ENCODE measurements at regions not wholly inside any gene's neighbourhood (a gene's known extent, or its start where the extent isn't known, plus 50 kb on each side); places are given as distances from the start of the nearest gene placed in this dataset.

GRCh38 chr1:229841230-229841629, 215.2 kb downstream of the URB2 start:
- 72% methylated on average over 5 of the region's 5 CpGs for WGBS

GRCh38 chr1:229842302-229843255, 216.5 kb downstream of the URB2 start:
- H3K9me3 ChIP-seq = no peaks in the 10 kb centered on the region
- 89% methylated on average over 10 of the region's 10 CpGs for WGBS
- H3K27me3 ChIP-seq = no peaks in the 10 kb centered on the region
- no peak overlapping the region for H3K27ac ChIP-seq (replicated peaks in 1 of 4)
- intact Hi-C loops (cut with DNase I) = no loop called here
- H3K4me1 ChIP-seq = peaks cover 8 to 28% (median 21%) of the 10 kb centered on the region in 4 donors
- no peaks in the 10 kb centered on the region for H3K36me3 ChIP-seq
- no peak for DNase-seq (ENCODE audit: extremely low spot score)
- no peak overlapping the region for H3K4me3 ChIP-seq
- TF ChIP-seq CTCF (IDR thresholded peaks at IDR 0.05) (no peak), POLR2AphosphoS5 (IDR thresholded peaks at IDR 0.05) (no peak), EP300 (IDR thresholded peaks at IDR 0.05) (no peak), POLR2A (IDR thresholded peaks at IDR 0.05; ENCODE audit: low read depth) (no peak)

More at GRCh38 chr1:229841230-229841629, 215.2 kb downstream of the URB2 start:
- Histone ChIP-seq H3K4me1 (peaks cover 8 to 28% (median 21%) of the 10 kb centered on the region in 4 donors), H3K36me3 (no peaks in the 10 kb centered on the region), H3K27me3 (no peaks in the 10 kb centered on the region), H3K9me3 (no peaks in the 10 kb centered on the region), H3K4me3 (no peak overlapping the region), H3K27ac (replicated peaks in 1 of 4) (no peak overlapping the region)
- TF ChIP-seq POLR2AphosphoS5 (IDR thresholded peaks at IDR 0.05) = no peak
- no peak for TF ChIP-seq POLR2A (IDR thresholded peaks at IDR 0.05; ENCODE audit: low read depth)
- no peak for TF ChIP-seq EP300 (IDR thresholded peaks at IDR 0.05)
- no peak for TF ChIP-seq CTCF (IDR thresholded peaks at IDR 0.05)
- DNase-seq (ENCODE audit: extremely low spot score) = no peak
- intact Hi-C loops (cut with DNase I) = no loop called here

- no peak overlapping the region for H3K4me3 ChIP-seq
- no peaks in the 10 kb centered on the region for H3K9me3 ChIP-seq
- TF ChIP-seq POLR2AphosphoS5 (IDR thresholded peaks at IDR 0.05) (peak; percentile 51 to 79), POLR2A (IDR thresholded peaks at IDR 0.05; ENCODE audit: low read depth) (no peak), EP300 (IDR thresholded peaks at IDR 0.05) (peak; percentile 42), CTCF (IDR thresholded peaks at IDR 0.05) (peak; percentile 32 to 52 (median 40))
- intact Hi-C loops (cut with DNase I) = no loop called here
- peaks cover 8 to 28% (median 21%) of the 10 kb centered on the region in 4 donors for H3K4me1 ChIP-seq
- H3K36me3 ChIP-seq = no peaks in the 10 kb centered on the region
- 53% methylated on average over 3 of the region's 3 CpGs for WGBS
- no peak for DNase-seq (ENCODE audit: extremely low spot score)
- peak overlapping the region; percentile 67 to 79 (median 72) for H3K27ac ChIP-seq (replicated peaks in 1 of 4)
- no peaks in the 10 kb centered on the region for H3K27me3 ChIP-seq
Measured at GRCh38 chr1:229843627-229844238, 217.7 kb downstream of the URB2 start.

- DNase-seq (ENCODE audit: extremely low spot score) = no peak
- TF ChIP-seq EP300 (IDR thresholded peaks at IDR 0.05) = peak; percentile 68
- peak; percentile 59 to 62 for TF ChIP-seq POLR2AphosphoS5 (IDR thresholded peaks at IDR 0.05)
- TF ChIP-seq POLR2A (IDR thresholded peaks at IDR 0.05; ENCODE audit: low read depth) = no peak
- no peak for TF ChIP-seq CTCF (IDR thresholded peaks at IDR 0.05)
- no peaks in the 10 kb centered on the region for H3K36me3 ChIP-seq
- intact Hi-C loops (cut with DNase I) = no loop called here
- H3K4me1 ChIP-seq = peaks cover 8 to 28% (median 21%) of the 10 kb centered on the region in 4 donors
- H3K9me3 ChIP-seq = no peaks in the 10 kb centered on the region
- H3K4me3 ChIP-seq = no peak overlapping the region
- H3K27me3 ChIP-seq = no peaks in the 10 kb centered on the region
- peak overlapping the region; percentile 67 to 79 (median 72) for H3K27ac ChIP-seq (replicated peaks in 1 of 4)
- WGBS = 30% methylated on average over 6 of the region's 6 CpGs
Measured at GRCh38 chr1:229844675-229845074, 218.6 kb downstream of the URB2 start.

All from esophagus muscularis mucosa (tissue), 4 donors.